OCI-LY1 (cell line): ENCODE measurements at regions not wholly inside any gene's neighbourhood (a gene's known extent, or its start where the extent isn't known, plus 50 kb on each side); places are given as distances from the start of the nearest gene placed in this dataset.

Experiments used
- H2AFZ ChIP-seq: fragments of 200-600 bp; sonication (generic), shearing (Covaris generic); 2 replicates; pipeline ENCODE4 v1.6.0; 2014; ENCODE audit warnings: antibody characterized with exemption, mild to moderate bottlenecking, low read length
- H3F3A ChIP-seq: fragments of 200-600 bp; sonication (generic), shearing (Covaris generic); 2 replicates; pipeline ENCODE4 v1.6.0; 2014; ENCODE audit warnings: mild to moderate bottlenecking, antibody characterized with exemption, low read length, moderate library complexity; ENCODE audit not compliant: insufficient read depth
- H3K27ac ChIP-seq: fragments of 200-600 bp; sonication (generic); 2 replicates; pipeline ENCODE4 v1.5.1; 2014; ENCODE audit warnings: low read length, mixed run types, mild to moderate bottlenecking, low read depth; ENCODE audit not compliant: poor library complexity, severe bottlenecking
- H3K27me3 ChIP-seq: fragments of 200-600 bp; sonication (generic); 2 replicates; pipeline ENCODE4 v1.6.0; 2014; ENCODE audit warnings: antibody characterized with exemption, mild to moderate bottlenecking, low read length, moderate library complexity; ENCODE audit not compliant: insufficient read depth
- H3K36me3 ChIP-seq: fragments of 200-600 bp; sonication (generic); 2 replicates; pipeline ENCODE4 v1.6.1; 2014; ENCODE audit warnings: mild to moderate bottlenecking, antibody characterized with exemption, low read length, moderate library complexity, mixed read lengths; ENCODE audit not compliant: insufficient read depth
- H3K4me1 ChIP-seq: fragments of 200-600 bp; sonication (generic); 2 replicates; pipeline ENCODE4 v1.5.1; 2014; ENCODE audit warnings: mild to moderate bottlenecking, low read length, moderate library complexity; ENCODE audit not compliant: insufficient read depth, severe bottlenecking
- H3K4me2 ChIP-seq: fragments of 200-600 bp; sonication (generic), shearing (Covaris generic); 2 replicates; pipeline ENCODE4 v1.6.1; 2014; ENCODE audit warnings: low read length
- H3K4me3 ChIP-seq: fragments of 200-600 bp; sonication (generic); 2 replicates; pipeline ENCODE4 v1.5.1; 2014; ENCODE audit warnings: low read length, low read depth, mild to moderate bottlenecking, mixed read lengths; ENCODE audit not compliant: poor library complexity, severe bottlenecking
- H3K79me2 ChIP-seq: fragments of 200-600 bp; shearing (Covaris generic); 2 replicates; pipeline ENCODE4 v1.6.1; 2016; ENCODE audit warnings: mixed run types, low read length, mixed read lengths; ENCODE audit not compliant: insufficient read depth
- H3K9ac ChIP-seq: fragments of 200-600 bp; sonication (generic), shearing (Covaris generic); 2 replicates; pipeline ENCODE4 v1.6.1; 2014; ENCODE audit warnings: mild to moderate bottlenecking, low read length, mixed read lengths
- H3K9me2 ChIP-seq: fragments of 200-600 bp; sonication (generic), shearing (Covaris generic); 2 replicates; pipeline ENCODE4 v1.6.1; 2014; ENCODE audit warnings: low read depth, mild to moderate bottlenecking, low read length, mixed read lengths
- H3K9me3 ChIP-seq: fragments of 200-600 bp; shearing (Covaris generic); 2 replicates; pipeline ENCODE4 v1.6.1; 2014; ENCODE audit warnings: low read length, mixed read lengths
- H4K20me1 ChIP-seq: fragments of 200-600 bp; sonication (generic), shearing (Covaris generic); 2 replicates; pipeline ENCODE4 v1.6.0; 2016; ENCODE audit warnings: mild to moderate bottlenecking, low read length; ENCODE audit not compliant: insufficient read depth
- CTCF ChIP-seq: fragments of 200-600 bp; sonication (generic), shearing (Covaris generic); IDR thresholded peaks from 2 replicates; pipeline ENCODE4 v1.5.1; 2017; ENCODE audit warnings: mild to moderate bottlenecking, antibody characterized with exemption, low read length, moderate library complexity, mixed read lengths
- EZH2 ChIP-seq: fragments of 200-600 bp; sonication (generic), shearing (Covaris generic); IDR thresholded peaks from 2 replicates; pipeline ENCODE4 v1.8.0; 2017; ENCODE audit warnings: borderline replicate concordance, mixed run types, mild to moderate bottlenecking, antibody characterized with exemption, low read length, moderate library complexity, mixed read lengths

- Histone ChIP-seq H3F3A (no peaks in the 10 kb centered on the region), H3K36me3 (no peaks in the 10 kb centered on the region), H3K27me3 (no peaks in the 10 kb centered on the region), H3K9me3 (no peaks in the 10 kb centered on the region; the same call in 1 of the 2 replicates), H3K79me2 (no peaks in the 10 kb centered on the region), H3K9ac (peak overlapping the region; percentile 74), H3K9me2 (no peaks in the 10 kb centered on the region), H4K20me1 (no peaks in the 10 kb centered on the region), H3K27ac (peak overlapping the region; percentile 97), H3K4me3 (peak overlapping the region; percentile 56), H2AFZ (no peak overlapping the region), H3K4me1 (peaks cover 47% of the 10 kb centered on the region), H3K4me2 (peak overlapping the region; percentile 73)
- TF ChIP-seq EZH2 (no peak), CTCF (peak; percentile 55; the same call in 1 of the 2 replicates)
Measured at GRCh38 chr16:64132190-64132589, 989.7 kb downstream of the CDH11 start.

- TF ChIP-seq EZH2 (no peak), CTCF (no peak)
- no peak overlapping the region for H2AFZ ChIP-seq
- peak overlapping the region; percentile 56 for H3K4me3 ChIP-seq
- H3K9me2 ChIP-seq = no peaks in the 10 kb centered on the region
- H3F3A ChIP-seq = no peaks in the 10 kb centered on the region
- H3K27me3 ChIP-seq = no peaks in the 10 kb centered on the region
- H3K9me3 ChIP-seq = no peaks in the 10 kb centered on the region; the same call in 1 of the 2 replicates
- no peaks in the 10 kb centered on the region for H3K36me3 ChIP-seq
- peaks cover 47% of the 10 kb centered on the region for H3K4me1 ChIP-seq
- H3K4me2 ChIP-seq = peak overlapping the region; percentile 73
- no peaks in the 10 kb centered on the region for H4K20me1 ChIP-seq
- peak overlapping the region; percentile 74 for H3K9ac ChIP-seq
- H3K27ac ChIP-seq = peak overlapping the region; percentile 97
- H3K79me2 ChIP-seq = no peaks in the 10 kb centered on the region
Measured at GRCh38 chr16:64131423-64131822, 990.4 kb downstream of the CDH11 start.

GRCh38 chr16:64130140-64130539, 991.7 kb downstream of the CDH11 start:
- no peak overlapping the region; the same call in 1 of the 2 replicates for H2AFZ ChIP-seq

More at GRCh38 chr16:64130140-64130539, 991.7 kb downstream of the CDH11 start:
- no peaks in the 10 kb centered on the region for H3F3A ChIP-seq
- no peaks in the 10 kb centered on the region for H4K20me1 ChIP-seq
- H3K36me3 ChIP-seq = no peaks in the 10 kb centered on the region
- no peak overlapping the region for H3K9ac ChIP-seq
- H3K4me1 ChIP-seq = peaks cover 47% of the 10 kb centered on the region
- H3K4me2 ChIP-seq = no peak overlapping the region
- H3K27ac ChIP-seq = peak overlapping the region; percentile 97
- no peaks in the 10 kb centered on the region; the same call in 1 of the 2 replicates for H3K9me3 ChIP-seq
- no peaks in the 10 kb centered on the region for H3K79me2 ChIP-seq
- H3K27me3 ChIP-seq = no peaks in the 10 kb centered on the region
- no peak overlapping the region for H3K4me3 ChIP-seq
- TF ChIP-seq CTCF (no peak), EZH2 (no peak)
- no peaks in the 10 kb centered on the region for H3K9me2 ChIP-seq
